Nephron (organoid): ENCODE measurements at regions not wholly inside any gene's neighbourhood (a gene's known extent, or its start where the extent isn't known, plus 50 kb on each side); places are given as distances from the start of the nearest gene placed in this dataset.

Experiments
- H3K27ac Mint-ChIP-seq, 3 experiments: 2 replicates each; pipeline ENCODE4 v1.8.0; 2020; ENCODE audit warnings: mixed read lengths in 3 of 3, mild to moderate bottlenecking in 2 of 3, moderate library complexity in 1 of 3
- H3K27me3 Mint-ChIP-seq: 2 replicates; pipeline ENCODE4 v1.8.0; 2021; ENCODE audit warnings: low read depth, mild to moderate bottlenecking, moderate library complexity, mixed read lengths
- H3K36me3 Mint-ChIP-seq: 2 replicates; pipeline ENCODE4 v1.8.0; 2020; ENCODE audit warnings: low read depth, mixed read lengths
- H3K4me1 Mint-ChIP-seq: 2 replicates; pipeline ENCODE4 v1.8.0; 2020; ENCODE audit warnings: mixed read lengths
- H3K4me3 Mint-ChIP-seq, 3 experiments: 2 replicates each; pipeline ENCODE4 v1.8.0; 2020; ENCODE audit warnings: mild to moderate bottlenecking in 3 of 3, mixed read lengths in 3 of 3, moderate library complexity in 2 of 3
- H3K9me3 Mint-ChIP-seq: 2 replicates; pipeline ENCODE4 v1.8.0; 2020; ENCODE audit warnings: mixed read lengths
- TF ChIP-seq, protein P1 (sequence below), 3 experiments: fragments of 200-600 bp; sonication (generic); IDR thresholded peaks; one replicate each; pipeline ENCODE4 v1.5.0; 2021; ENCODE audit warnings: antibody characterized with exemption in 3 of 3; ENCODE audit not compliant: unreplicated experiment in 3 of 3

DNA sequence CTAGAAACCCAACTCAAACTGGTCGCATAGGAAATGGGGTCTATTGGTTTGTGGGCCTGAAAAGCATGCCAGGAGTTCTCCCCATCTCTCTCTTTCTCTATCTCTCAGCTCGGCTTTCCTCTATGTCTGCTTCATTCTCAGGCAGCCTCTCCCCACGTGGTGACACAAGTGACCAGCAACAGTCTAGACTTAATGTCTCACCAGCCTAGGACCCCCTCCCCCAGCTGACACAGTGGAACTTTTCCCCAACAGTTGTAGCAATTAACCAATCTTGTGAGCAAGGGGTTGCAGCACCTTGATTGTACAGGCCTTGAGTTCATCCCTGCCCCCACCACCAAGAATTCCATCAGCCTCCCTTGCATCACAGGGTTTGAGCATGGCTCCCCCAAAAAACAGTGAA, 159.8 kb upstream of the KIT start:
- peaks cover 12% of the 10 kb centered on the region for H3K27me3 Mint-ChIP-seq
- H3K27ac Mint-ChIP-seq = peak overlapping the region in 1 of 3 experiments; percentile 53
- TF ChIP-seq, protein P1, sequence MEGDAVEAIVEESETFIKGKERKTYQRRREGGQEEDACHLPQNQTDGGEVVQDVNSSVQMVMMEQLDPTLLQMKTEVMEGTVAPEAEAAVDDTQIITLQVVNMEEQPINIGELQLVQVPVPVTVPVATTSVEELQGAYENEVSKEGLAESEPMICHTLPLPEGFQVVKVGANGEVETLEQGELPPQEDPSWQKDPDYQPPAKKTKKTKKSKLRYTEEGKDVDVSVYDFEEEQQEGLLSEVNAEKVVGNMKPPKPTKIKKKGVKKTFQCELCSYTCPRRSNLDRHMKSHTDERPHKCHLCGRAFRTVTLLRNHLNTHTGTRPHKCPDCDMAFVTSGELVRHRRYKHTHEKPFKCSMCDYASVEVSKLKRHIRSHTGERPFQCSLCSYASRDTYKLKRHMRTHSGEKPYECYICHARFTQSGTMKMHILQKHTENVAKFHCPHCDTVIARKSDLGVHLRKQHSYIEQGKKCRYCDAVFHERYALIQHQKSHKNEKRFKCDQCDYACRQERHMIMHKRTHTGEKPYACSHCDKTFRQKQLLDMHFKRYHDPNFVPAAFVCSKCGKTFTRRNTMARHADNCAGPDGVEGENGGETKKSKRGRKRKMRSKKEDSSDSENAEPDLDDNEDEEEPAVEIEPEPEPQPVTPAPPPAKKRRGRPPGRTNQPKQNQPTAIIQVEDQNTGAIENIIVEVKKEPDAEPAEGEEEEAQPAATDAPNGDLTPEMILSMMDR (IDR thresholded peaks at IDR 0.05; ENCODE audit: unreplicated experiment in 3 of 3) = no peak
- H3K4me1 Mint-ChIP-seq = peaks cover 5% of the 10 kb centered on the region
- peaks cover 3% of the 10 kb centered on the region for H3K9me3 Mint-ChIP-seq
- no peak overlapping the region for H3K4me3 Mint-ChIP-seq
- H3K36me3 Mint-ChIP-seq = no peaks in the 10 kb centered on the region

- Mint-ChIP-seq H3K27me3 (peaks cover 12% of the 10 kb centered on the region), H3K36me3 (no peaks in the 10 kb centered on the region), H3K4me3 (no peak overlapping the region), H3K27ac (no peak overlapping the region), H3K4me1 (peaks cover 5% of the 10 kb centered on the region), H3K9me3 (peaks cover 3% of the 10 kb centered on the region)
- TF ChIP-seq, protein P1 (IDR thresholded peaks at IDR 0.05; ENCODE audit: unreplicated experiment in 3 of 3) = no peak
Measured at GRCh38 chr4:54498661-54499111, 159.1 kb upstream of the KIT start.

- peaks cover 12% of the 10 kb centered on the region for H3K27me3 Mint-ChIP-seq
- H3K4me1 Mint-ChIP-seq = peaks cover 5% of the 10 kb centered on the region
- no peaks in the 10 kb centered on the region for H3K36me3 Mint-ChIP-seq
- H3K4me3 Mint-ChIP-seq = no peak overlapping the region
- TF ChIP-seq, protein P1 (IDR thresholded peaks at IDR 0.05; ENCODE audit: unreplicated experiment in 3 of 3) = no peak
- peak overlapping the region in 1 of 3 experiments; percentile 5 for H3K27ac Mint-ChIP-seq
- peaks cover 3% of the 10 kb centered on the region for H3K9me3 Mint-ChIP-seq
Measured at GRCh38 chr4:54499308-54500074, 158.3 kb upstream of the KIT start.

- no peaks in the 10 kb centered on the region for H3K36me3 Mint-ChIP-seq
- H3K4me1 Mint-ChIP-seq = no peaks in the 10 kb centered on the region
- no peak overlapping the region for H3K27ac Mint-ChIP-seq
- H3K4me3 Mint-ChIP-seq = no peak overlapping the region
- TF ChIP-seq, protein P1 (IDR thresholded peaks at IDR 0.05; ENCODE audit: unreplicated experiment in 3 of 3) = no peak
- H3K27me3 Mint-ChIP-seq = peaks cover 8% of the 10 kb centered on the region
- peaks cover 11% of the 10 kb centered on the region for H3K9me3 Mint-ChIP-seq
Measured at GRCh38 chr4:54505362-54505761, 152.4 kb upstream of the KIT start.

DNA sequence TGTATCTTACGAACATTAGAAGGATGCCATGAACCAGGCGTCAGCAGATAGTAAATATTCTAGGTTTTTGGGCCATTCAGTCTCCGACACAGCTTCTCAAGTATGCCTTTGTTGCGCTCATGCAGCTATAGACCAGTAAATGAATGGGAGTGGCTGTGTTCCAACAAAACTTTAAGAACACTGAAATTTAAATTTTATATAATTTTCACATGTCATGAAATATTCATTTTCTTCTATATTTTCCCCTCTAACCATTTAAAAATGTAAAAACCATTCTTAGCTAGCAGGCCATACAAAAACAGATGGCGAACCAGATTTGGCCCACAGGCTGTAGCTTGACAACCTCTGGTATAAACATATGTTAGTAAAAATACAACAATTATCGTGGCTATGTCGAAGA, 151.8 kb upstream of the KIT start:
- Mint-ChIP-seq H3K4me1 (no peaks in the 10 kb centered on the region), H3K4me3 (no peak overlapping the region), H3K27ac (no peak overlapping the region), H3K36me3 (no peaks in the 10 kb centered on the region), H3K27me3 (peaks cover 5% of the 10 kb centered on the region), H3K9me3 (peaks cover 11% of the 10 kb centered on the region)
- TF ChIP-seq, protein P1 (IDR thresholded peaks at IDR 0.05; ENCODE audit: unreplicated experiment in 3 of 3) = no peak

DNA sequence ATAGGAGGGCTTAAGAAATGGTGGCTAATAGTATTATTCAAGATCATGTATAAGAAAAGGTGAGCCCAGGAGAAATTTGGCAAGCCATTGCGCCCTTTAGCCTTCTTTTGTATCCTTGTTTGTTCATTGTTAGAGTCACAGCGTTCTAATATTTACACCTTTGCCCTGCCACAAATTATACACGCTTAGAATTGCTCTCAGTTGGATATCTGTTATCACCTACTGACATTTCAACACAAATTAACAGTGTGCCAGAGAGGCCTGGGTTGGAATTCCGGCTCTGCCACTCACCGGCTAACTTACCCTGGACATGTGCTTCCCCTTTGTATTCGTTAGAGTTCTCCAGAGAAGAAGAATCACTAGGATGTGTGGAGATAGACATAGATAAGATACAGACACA, 148.7 kb upstream of the KIT start:
- TF ChIP-seq, protein P1 (IDR thresholded peaks at IDR 0.05; ENCODE audit: unreplicated experiment in 3 of 3) = no peak
- Mint-ChIP-seq H3K4me3 (no peak overlapping the region), H3K36me3 (no peaks in the 10 kb centered on the region), H3K27ac (no peak overlapping the region), H3K4me1 (no peaks in the 10 kb centered on the region), H3K27me3 (no peaks in the 10 kb centered on the region), H3K9me3 (peaks cover 11% of the 10 kb centered on the region)
